ENCODE measurements at regions not wholly inside any gene's neighbourhood (a gene's known extent, or its start where the extent isn't known, plus 50 kb on each side); places are given as distances from the start of the nearest gene placed in this dataset.
"Not testable (repeated sequence)": the region's sequence is repeated elsewhere in the genome, so short reads cannot be mapped to it uniquely, and the experiment has no call there.

DNA sequence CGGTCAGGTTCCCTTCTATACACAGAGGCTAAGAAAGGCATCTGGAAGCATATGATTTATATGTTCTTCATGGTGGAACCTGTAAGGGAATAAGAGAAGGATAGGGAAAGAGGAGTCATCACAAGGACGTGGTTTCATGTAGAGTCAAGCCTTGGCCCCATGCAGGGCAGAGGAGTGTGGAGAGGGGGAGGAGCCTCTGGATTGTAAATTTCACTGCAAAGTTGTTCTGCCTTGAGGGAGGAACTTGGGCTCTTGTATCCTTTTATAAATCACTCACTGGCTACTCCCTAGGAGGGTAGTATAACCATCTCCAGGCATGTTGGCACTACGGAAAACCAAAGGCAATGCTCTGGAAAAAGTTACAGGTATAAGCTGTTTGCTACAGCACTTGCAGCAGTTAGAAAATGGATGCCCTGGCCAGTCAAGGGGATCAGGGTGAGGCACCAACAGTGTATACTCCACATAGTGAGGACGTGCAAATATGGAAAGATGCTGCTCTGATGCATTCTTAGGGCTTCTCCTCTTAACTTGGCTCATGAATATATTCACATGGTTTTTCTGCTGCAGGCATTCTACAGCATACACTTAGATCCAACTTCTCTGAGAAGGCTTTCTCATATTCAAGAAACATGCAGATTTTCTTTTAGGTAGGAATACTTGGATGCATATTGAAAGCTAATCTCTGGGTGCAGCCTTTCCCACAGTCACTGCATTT, 60.3 kb upstream of the ZNF81 start:
- Histone ChIP-seq H3K36me3 (no peaks in the 10 kb centered on the region), H3K9me3 (replicated peaks) (no peaks in the 10 kb centered on the region), H3K4me3 (no peak overlapping the region), H3K27me3 (no peaks in the 10 kb centered on the region), H3K27ac (no peak overlapping the region), H3K4me1 (no peaks in the 10 kb centered on the region)
- no peak for DNase-seq

DNA sequence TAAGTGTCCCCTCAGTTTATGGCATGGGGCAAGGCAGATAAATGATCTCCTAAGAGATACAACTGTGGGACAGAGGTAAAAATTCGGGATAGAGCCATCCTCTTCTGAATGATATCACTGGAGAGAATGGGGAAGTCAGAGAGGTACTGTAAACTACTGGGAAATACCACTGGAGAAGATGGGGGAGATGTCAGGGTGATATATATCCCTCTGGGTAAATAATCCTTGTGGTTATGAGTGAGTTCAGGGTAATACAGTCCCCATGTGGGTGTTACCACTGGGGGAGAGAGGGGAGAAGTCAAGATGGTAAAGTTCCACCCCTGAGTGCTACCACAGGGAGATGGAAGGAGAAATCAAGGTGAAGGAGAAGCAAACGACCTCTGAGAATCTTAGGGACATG, 63.9 kb upstream of the ZNF81 start:
- H3K27me3 ChIP-seq, result no peaks in the 10 kb centered on the region
- DNase-seq, result no peak

DNA sequence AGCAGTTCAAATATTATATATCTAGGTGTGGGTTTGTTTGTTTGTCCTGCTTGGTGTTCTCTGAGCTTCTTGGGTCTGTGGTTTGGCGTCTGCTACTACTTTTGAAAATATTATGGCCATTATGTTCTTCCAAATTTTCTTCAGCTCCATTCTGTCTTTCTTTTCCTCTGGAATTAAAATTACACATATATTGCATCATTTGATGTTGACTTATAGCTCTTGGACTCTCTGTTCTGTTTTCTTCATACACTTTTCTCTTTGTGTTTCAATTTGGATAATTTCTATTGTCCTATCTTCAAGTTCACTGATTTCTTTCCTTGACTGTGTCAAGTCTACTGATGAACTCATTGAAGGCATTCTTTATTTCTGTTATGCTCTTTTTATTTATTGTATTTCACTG, 65.2 kb upstream of the ZNF81 start:
- H3K36me3 ChIP-seq, result no peaks in the 10 kb centered on the region
- no peak for DNase-seq
- H3K27ac ChIP-seq, result no peak overlapping the region
- H3K27me3 ChIP-seq, result no peaks in the 10 kb centered on the region
- no peak overlapping the region for H3K4me3 ChIP-seq
- no peaks in the 10 kb centered on the region for H3K9me3 ChIP-seq (replicated peaks)
- no peaks in the 10 kb centered on the region for H3K4me1 ChIP-seq

More for the DNA sequence above, 63.9 kb upstream of the ZNF81 start:
- Histone ChIP-seq H3K36me3 (no peaks in the 10 kb centered on the region), H3K27ac (no peak overlapping the region), H3K9me3 (replicated peaks) (no peaks in the 10 kb centered on the region), H3K4me3 (no peak overlapping the region), H3K4me1 (no peaks in the 10 kb centered on the region)

DNA sequence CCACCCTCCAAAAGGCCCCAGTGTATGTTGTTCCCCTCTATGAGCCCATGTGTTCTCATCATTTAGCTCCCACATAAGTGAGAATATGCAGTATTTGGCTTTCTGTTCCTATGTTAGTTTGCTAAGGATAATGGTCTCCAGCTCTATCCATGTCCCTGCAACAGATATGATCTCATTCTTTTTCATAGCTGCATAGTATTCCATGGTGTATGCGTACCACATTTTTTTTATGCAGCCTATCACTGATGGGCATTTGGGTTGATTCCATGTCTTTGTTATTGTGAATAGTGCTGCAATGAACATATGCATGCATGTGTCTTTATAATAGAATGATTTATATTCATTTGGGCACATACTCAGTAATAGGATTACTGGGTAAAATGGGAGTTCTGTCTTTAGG, 73.9 kb upstream of the ZNF81 start:
- not testable (repeated sequence) for H3K36me3 ChIP-seq; H3K4me3 ChIP-seq; H3K27me3 ChIP-seq; DNase-seq; H3K9me3 ChIP-seq (replicated peaks); H3K4me1 ChIP-seq; H3K27ac ChIP-seq

DNA sequence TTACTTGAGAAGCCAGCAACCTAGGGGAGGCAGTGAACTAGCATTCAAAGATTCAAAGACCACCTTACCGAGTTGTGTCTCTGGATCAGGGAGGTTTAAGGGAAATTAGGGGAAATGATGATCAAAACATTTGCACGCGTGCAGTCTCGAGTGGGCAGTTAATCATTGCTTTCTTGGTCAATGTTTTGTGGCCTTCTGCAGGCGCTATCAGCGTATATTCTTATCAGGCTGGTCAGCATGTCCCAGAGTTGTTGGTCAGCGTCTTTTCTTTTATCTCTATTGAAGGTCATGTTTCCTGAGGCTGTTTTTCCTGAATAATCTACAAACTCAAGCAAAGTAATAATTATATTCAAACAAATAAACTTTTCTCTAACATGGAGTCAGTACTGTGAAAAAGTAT, 84.0 kb upstream of the ZNF81 start:
- H3K4me3 ChIP-seq, result no peak overlapping the region
- no peaks in the 10 kb centered on the region for H3K36me3 ChIP-seq
- H3K9me3 ChIP-seq (replicated peaks), result no peaks in the 10 kb centered on the region
- no peak for DNase-seq
- H3K27me3 ChIP-seq, result no peaks in the 10 kb centered on the region
- H3K4me1 ChIP-seq, result peaks cover 23% of the 10 kb centered on the region
- no peak overlapping the region for H3K27ac ChIP-seq

DNA sequence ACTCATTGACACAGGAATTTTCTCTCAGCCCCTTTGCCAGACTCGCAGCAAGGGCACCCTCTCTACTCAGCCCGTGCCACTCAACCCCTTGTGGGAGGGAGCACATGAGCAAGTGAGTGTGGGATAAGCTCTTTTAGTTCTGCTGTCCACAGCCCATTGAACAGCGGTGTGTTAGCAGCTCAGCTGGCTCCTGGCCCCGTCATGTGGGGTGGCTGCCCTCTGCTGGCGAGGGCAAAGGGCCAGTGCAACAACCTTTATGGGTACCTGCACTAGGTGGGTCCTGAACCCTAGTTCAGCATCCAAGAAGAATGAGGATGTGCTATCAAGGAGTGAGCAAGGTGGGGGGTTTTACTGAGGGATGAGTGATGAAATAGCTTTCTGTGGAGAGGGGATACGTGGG, 85.0 kb upstream of the ZNF81 start:
- Histone ChIP-seq H3K36me3 (no peaks in the 10 kb centered on the region), H3K27me3 (no peaks in the 10 kb centered on the region), H3K27ac (no peak overlapping the region), H3K4me1 (peaks cover 27% of the 10 kb centered on the region), H3K9me3 (replicated peaks) (no peaks in the 10 kb centered on the region), H3K4me3 (no peak overlapping the region)
- peak; percentile 21 to 41 for DNase-seq

DNA sequence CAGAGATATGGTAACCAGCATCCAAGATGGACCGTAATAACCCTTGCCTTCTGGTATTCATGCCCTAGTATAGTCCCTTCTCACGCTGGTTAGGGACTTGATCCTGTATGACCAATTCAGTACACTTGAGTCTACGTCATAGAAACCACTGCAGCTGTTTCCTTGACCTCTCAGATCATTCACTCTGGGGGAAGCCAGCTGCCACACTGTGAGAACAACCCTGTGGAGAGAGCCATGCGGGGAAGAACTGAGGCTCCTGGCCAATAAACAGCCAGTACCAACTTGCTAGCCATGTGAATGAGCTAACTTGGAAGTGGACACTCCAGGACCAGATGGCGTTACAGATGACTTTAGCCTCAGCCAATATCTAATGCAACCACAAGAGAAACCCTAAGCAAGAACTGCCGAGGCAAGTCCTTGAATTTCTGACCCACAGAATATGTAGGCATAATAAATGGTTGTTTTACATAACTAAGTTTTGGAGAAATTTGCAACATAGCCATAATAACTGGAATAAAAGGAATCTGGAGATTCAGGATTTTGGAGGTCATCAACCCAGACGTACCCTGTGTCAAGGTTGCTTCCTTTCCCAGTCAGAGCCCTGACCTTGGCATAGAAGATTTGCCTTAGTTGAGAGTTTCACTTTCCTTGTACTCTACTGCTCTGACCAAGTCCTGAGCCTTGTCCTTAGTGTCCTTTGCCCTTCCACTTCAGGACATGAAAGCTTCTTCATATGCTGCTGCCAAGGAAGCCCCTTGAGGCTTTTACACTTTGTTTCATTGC, 87.3 kb upstream of the ZNF81 start:
- peak overlapping the region; percentile 100 for H3K27ac ChIP-seq
- no peaks in the 10 kb centered on the region for H3K27me3 ChIP-seq
- peak overlapping the region; percentile 16; the same call in 1 of the 2 replicates for H3K4me3 ChIP-seq
- peak; percentile 89 to 94 for DNase-seq
- no peaks in the 10 kb centered on the region for H3K9me3 ChIP-seq (replicated peaks)
- H3K36me3 ChIP-seq, result no peaks in the 10 kb centered on the region
- H3K4me1 ChIP-seq, result peaks cover 33% of the 10 kb centered on the region

DNA sequence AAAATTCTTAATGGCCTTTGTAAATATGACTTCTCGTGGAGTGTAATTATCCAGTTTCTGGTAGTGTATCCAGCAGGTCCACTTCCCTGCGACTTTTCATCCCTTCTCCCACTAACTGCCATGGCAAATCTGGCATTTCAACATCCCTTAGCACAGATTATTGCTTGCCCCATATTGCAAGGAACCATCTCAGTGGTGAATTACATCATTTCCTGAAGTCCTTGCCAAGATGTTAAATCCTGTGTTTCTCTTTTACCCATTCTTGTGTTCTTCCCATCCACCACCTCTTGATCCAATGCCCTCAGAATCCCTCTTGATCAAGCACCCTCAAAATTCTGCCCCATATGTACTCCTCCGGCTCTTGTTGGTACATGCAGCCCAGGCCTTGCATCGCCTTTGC, 88.1 kb upstream of the ZNF81 start:
- Histone ChIP-seq H3K4me1 (peaks cover 33% of the 10 kb centered on the region), H3K36me3 (no peaks in the 10 kb centered on the region), H3K27ac (peak overlapping the region; percentile 100), H3K27me3 (no peaks in the 10 kb centered on the region), H3K9me3 (replicated peaks) (no peaks in the 10 kb centered on the region), H3K4me3 (no peak overlapping the region)
- peak in 1 of 2 experiments; percentile 57 for DNase-seq

DNA sequence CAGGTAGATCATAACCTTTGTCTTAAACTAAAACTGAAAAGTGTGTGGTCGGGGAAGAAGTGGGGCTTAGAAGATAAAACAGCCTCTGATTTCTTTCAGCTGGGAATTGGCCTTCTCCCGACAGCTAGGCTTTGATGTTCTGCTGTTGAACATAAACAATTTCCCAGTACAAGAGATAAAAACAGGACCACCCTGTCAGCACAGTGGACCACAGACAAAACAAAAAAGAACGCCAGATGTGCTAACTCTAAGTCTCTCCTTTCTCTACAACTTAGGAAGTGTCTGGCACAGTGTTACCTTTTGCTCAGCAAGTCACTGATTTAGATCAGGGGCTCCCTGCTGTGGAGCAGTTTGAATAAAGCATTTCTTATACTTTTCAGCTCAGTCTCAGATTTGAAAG, 87.5 kb upstream of the UXT start:
- no peaks in the 10 kb centered on the region for H3K27me3 ChIP-seq
- DNase-seq, result peak; percentile 30 to 62
- H3K4me1 ChIP-seq, result peaks cover 33% of the 10 kb centered on the region
- H3K4me3 ChIP-seq, result no peak overlapping the region
- H3K9me3 ChIP-seq (replicated peaks), result no peaks in the 10 kb centered on the region
- no peaks in the 10 kb centered on the region for H3K36me3 ChIP-seq
- H3K27ac ChIP-seq, result peak overlapping the region; percentile 34

DNA sequence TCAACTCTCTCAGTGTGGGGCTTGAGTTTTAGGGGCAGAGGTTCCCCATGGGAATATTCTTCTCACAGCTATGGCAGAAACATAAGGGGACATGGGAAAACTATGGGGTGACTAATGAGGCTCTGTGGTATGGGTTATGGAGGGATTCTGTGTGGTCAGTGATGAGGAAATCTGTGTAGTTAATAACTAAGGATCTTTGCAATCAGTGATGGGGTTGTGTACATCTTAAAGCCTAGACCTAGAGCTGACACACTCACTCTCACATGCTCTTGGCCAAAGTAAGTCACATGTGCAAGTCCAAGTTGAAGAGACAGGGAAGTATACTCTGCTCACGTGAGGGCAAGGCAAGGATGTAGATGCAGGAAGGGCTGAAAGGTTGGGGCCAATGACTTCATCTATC, 86.4 kb upstream of the UXT start:
- no peaks in the 10 kb centered on the region for H3K27me3 ChIP-seq

DNA sequence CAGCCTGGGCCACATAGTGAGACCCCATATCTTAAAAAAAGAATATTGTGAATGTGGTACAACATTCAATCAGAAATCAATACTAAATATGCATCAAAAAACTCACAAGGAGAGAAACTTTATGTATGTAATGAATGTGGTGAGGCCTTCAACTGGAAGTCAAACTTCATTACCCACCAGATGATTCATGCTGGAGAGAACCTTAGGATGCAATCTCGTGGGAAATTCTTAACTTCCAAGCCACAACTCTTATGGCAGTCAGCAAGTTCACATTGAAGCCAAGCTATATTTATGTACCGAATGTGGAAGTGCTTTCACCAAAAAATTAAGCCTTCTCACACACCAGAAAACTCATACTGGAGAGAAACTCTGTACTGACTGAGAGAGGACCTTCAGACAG, 84.5 kb upstream of the UXT start:
- no peak for DNase-seq
- no peak overlapping the region for H3K4me3 ChIP-seq
- H3K27ac ChIP-seq, result no peak overlapping the region
- peaks cover 18% of the 10 kb centered on the region for H3K4me1 ChIP-seq
- H3K9me3 ChIP-seq (replicated peaks), result no peaks in the 10 kb centered on the region
- no peaks in the 10 kb centered on the region for H3K27me3 ChIP-seq
- no peaks in the 10 kb centered on the region for H3K36me3 ChIP-seq

More for the DNA sequence above, 86.4 kb upstream of the UXT start:
- Histone ChIP-seq H3K9me3 (replicated peaks) (no peaks in the 10 kb centered on the region), H3K36me3 (no peaks in the 10 kb centered on the region), H3K4me3 (no peak overlapping the region), H3K27ac (no peak overlapping the region), H3K4me1 (peaks cover 33% of the 10 kb centered on the region)
- DNase-seq, result no peak

DNA sequence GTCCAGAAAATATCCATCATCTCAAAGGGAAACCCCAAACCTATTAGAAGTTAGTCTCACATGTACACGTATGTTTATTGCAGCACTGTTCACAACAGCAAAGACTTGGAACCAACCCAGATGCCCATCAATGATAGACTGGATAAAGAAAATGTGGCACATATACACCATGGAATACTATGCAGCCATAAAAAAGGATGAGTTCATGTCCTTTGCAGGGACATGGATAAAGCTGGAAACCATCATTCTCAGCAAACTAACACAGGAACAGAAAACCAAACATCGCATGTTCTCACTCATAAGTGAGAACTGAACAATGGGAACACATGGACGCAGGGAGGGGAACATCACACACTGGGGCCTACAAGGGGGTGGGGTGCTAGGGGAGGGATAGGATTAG, 79.9 kb upstream of the UXT start:
- not testable (repeated sequence) for H3K27me3 ChIP-seq; H3K4me3 ChIP-seq; H3K36me3 ChIP-seq; H3K9me3 ChIP-seq (replicated peaks); DNase-seq; H3K27ac ChIP-seq; H3K4me1 ChIP-seq

DNA sequence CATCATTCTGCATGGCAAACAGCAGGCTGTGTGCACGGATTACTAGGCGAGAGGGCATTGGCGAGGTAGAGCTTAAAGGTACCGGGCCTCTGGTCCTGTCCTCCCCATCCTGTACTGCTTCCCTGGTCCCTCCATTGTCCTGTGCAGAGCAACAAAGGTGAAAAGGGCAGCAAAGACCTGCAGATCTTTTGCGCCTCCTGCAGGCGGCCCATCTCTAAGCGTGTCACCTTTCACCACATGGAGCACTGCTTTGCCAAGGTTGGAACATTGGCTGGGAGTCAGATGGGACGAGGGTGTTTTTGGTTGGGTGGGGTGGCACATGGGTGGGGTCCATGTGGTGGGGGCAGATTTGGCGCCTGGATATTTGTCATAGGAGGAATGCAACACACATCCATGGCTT, 64.7 kb upstream of the UXT start:
- no peak overlapping the region for H3K4me3 ChIP-seq
- no peak for DNase-seq
- no peaks in the 10 kb centered on the region for H3K36me3 ChIP-seq
- H3K9me3 ChIP-seq (replicated peaks), result no peaks in the 10 kb centered on the region
- H3K4me1 ChIP-seq, result no peaks in the 10 kb centered on the region
- no peak overlapping the region for H3K27ac ChIP-seq
- H3K27me3 ChIP-seq, result no peaks in the 10 kb centered on the region

DNA sequence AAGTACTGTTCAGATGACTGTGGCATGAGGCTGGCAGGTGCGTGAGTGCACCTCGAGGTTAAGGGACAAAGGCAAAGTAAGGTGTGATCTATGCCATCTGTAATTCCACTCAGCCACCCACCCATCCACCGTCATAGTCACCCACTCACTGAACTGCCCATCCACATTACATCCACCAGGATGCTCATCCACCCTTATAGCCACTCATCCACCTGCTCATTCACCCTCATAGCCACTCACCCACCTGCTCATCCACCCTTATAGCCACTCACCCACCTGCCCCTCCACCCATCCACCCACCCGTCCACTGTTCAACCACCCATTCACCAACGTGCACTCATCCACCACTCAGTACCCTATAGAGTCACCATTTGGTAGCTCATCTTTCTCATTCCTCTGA, 64.1 kb upstream of the UXT start:
- Histone ChIP-seq H3K27ac (no peak overlapping the region), H3K36me3 (no peaks in the 10 kb centered on the region), H3K4me1 (no peaks in the 10 kb centered on the region), H3K9me3 (replicated peaks) (no peaks in the 10 kb centered on the region), H3K27me3 (no peaks in the 10 kb centered on the region), H3K4me3 (no peak overlapping the region)
- no peak for DNase-seq

DNA sequence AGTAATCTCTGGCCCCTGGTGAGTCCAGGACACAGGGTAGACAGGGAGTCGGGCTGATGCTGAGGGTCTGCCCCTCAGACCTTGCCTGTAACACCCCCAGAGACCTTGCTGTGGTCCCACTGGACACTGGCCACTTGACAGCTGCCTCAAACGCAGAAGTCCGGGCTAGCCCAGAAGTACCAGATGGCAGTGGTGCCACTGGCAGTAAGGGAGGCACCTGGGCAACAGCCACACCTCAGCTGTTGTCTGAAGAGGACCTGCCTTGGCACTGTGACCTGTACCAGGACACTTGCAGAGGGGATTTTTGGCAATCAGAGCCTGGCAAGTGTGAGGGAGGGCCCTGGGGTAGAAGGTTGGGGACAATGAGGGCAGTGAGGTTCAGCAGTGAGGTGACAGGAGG, 63.3 kb upstream of the UXT start:
- Histone ChIP-seq H3K4me1 (no peaks in the 10 kb centered on the region), H3K4me3 (no peak overlapping the region), H3K27me3 (no peaks in the 10 kb centered on the region), H3K36me3 (no peaks in the 10 kb centered on the region), H3K27ac (no peak overlapping the region), H3K9me3 (replicated peaks) (no peaks in the 10 kb centered on the region)
- DNase-seq, result no peak

DNA sequence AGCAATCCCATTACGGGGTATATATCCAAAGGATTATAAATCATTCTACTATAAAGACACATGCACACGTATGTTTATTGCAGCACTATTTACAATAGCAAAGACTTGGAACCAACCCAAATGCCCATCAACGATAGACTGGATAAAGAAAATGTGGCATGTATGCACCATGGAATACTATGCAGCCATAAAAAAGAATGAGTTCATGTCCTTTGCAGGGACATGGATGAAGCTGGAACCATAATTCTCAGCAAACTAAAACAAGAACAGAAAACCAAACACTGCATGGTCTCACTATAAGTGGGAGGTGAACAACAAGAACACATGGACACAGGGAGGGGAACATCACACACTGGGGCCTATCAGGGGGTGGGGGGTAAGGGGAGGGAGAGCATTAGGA, 56.1 kb upstream of the UXT start:
- not testable (repeated sequence) for H3K27ac ChIP-seq; H3K4me3 ChIP-seq; H3K36me3 ChIP-seq; DNase-seq; H3K9me3 ChIP-seq (replicated peaks); H3K27me3 ChIP-seq; H3K4me1 ChIP-seq
